ENCODE measurements at regions not wholly inside any gene's neighbourhood (a gene's known extent, or its start where the extent isn't known, plus 50 kb on each side); places are given as distances from the start of the nearest gene placed in this dataset.
A peak's percentile ranks its signal among the peaks of the same experiment; 100 is the strongest.
"Not testable (repeated sequence)": the region's sequence is repeated elsewhere in the genome, so short reads cannot be mapped to it uniquely, and the experiment has no call there.

GRCh38 chr5:17373814-17374556 is 124.0 kb upstream of the TAF11L2 start:
- DNase-seq (ENCODE audit: low read depth in 1 of 2, low spot score in 1 of 2), result no peak
- Histone ChIP-seq H3K9me3 (ENCODE audit: low read depth) (no peaks in the 10 kb centered on the region), H3K27ac (no peak overlapping the region), H3K36me3 (no peaks in the 10 kb centered on the region), H3K27me3 (no peaks in the 10 kb centered on the region), H3K4me1 (ENCODE audit: low read depth) (no peaks in the 10 kb centered on the region), H3K4me3 (no peak overlapping the region)
- no peak for TF ChIP-seq CTCF (IDR thresholded peaks at IDR 0.05; ENCODE audit: low read depth, low read length)

GRCh38 chr5:17374973-17375742 is 122.9 kb upstream of the TAF11L2 start:
- Histone ChIP-seq H3K9me3 (ENCODE audit: low read depth) (no peaks in the 10 kb centered on the region), H3K4me3 (no peak overlapping the region), H3K4me1 (ENCODE audit: low read depth) (no peaks in the 10 kb centered on the region), H3K27me3 (no peaks in the 10 kb centered on the region), H3K36me3 (no peaks in the 10 kb centered on the region), H3K27ac (no peak overlapping the region)
- DNase-seq (ENCODE audit: low read depth in 1 of 2, low spot score in 1 of 2), result peak in 1 of 2 donors; percentile 35
- TF ChIP-seq CTCF (IDR thresholded peaks at IDR 0.05; ENCODE audit: low read depth, low read length), result no peak

- DNase-seq (ENCODE audit: low read depth in 1 of 2, low spot score in 1 of 2); H3K36me3 ChIP-seq; H3K27me3 ChIP-seq: not testable (repeated sequence)
Observed at GRCh38 chr5:17375886-17376285, 122.1 kb upstream of the TAF11L2 start.

GRCh38 chr5:17378346-17378997 is 119.6 kb upstream of the TAF11L2 start:
- Histone ChIP-seq H3K27me3 (no peaks in the 10 kb centered on the region), H3K4me3 (no peak overlapping the region), H3K4me1 (ENCODE audit: low read depth) (no peaks in the 10 kb centered on the region), H3K9me3 (ENCODE audit: low read depth) (no peaks in the 10 kb centered on the region), H3K27ac (no peak overlapping the region), H3K36me3 (no peaks in the 10 kb centered on the region)
- peak in 1 of 2 donors; percentile 66 for DNase-seq (ENCODE audit: low read depth in 1 of 2, low spot score in 1 of 2)
- no peak for TF ChIP-seq CTCF (IDR thresholded peaks at IDR 0.05; ENCODE audit: low read depth, low read length)

More at GRCh38 chr5:17375886-17376285, 122.1 kb upstream of the TAF11L2 start:
- not testable (repeated sequence) for H3K4me1 ChIP-seq (ENCODE audit: low read depth); H3K9me3 ChIP-seq (ENCODE audit: low read depth); H3K4me3 ChIP-seq; H3K27ac ChIP-seq

GRCh38 chr5:17379100-17379951 is 118.7 kb upstream of the TAF11L2 start:
- H3K36me3 ChIP-seq, result no peaks in the 10 kb centered on the region
- H3K9me3 ChIP-seq (ENCODE audit: low read depth), result no peaks in the 10 kb centered on the region
- DNase-seq (ENCODE audit: low read depth in 1 of 2, low spot score in 1 of 2), result peak in 1 of 2 donors; percentile 33
- no peak for TF ChIP-seq CTCF (IDR thresholded peaks at IDR 0.05; ENCODE audit: low read depth, low read length)
- no peaks in the 10 kb centered on the region for H3K27me3 ChIP-seq
- H3K27ac ChIP-seq, result no peak overlapping the region
- H3K4me3 ChIP-seq, result no peak overlapping the region
- no peaks in the 10 kb centered on the region for H3K4me1 ChIP-seq (ENCODE audit: low read depth)

All from cardiac muscle cell (in vitro differentiated cells and primary cell).